GM12874 (cell line): ENCODE measurements at regions not wholly inside any gene's neighbourhood (a gene's known extent, or its start where the extent isn't known, plus 50 kb on each side); places are given as distances from the start of the nearest gene placed in this dataset.

Experiments
- CTCF ChIP-seq: IDR thresholded peaks from 2 replicates; pipeline ENCODE4 v1.5.1; 2011; ENCODE audit warnings: low read depth, mild to moderate bottlenecking, control low read depth, low read length, moderate library complexity; ENCODE audit not compliant: insufficient read depth

- no peak for TF ChIP-seq CTCF
Observed at GRCh38 chr9:86672966-86673365, 274.3 kb downstream of the GAS1 start.

DNA sequence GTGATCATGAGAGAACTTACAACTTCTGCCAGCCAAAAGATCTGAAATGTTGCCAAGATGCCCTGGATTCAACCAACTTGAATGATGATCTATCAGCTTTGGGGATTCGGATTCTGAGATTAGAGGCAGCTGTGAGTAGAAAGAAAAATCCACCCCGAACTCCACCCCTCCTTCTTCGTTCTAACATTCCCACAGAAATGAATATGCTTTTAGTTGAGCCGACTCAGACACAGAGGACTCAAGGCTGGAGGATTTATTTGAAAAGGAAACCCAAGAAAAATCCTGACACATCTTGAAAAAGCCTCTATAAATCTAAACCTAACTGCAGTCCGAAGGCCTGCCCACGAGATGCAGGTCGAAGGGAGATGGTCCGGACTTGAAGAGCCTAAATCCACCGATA, 275.0 kb downstream of the GAS1 start:
- no peak for TF ChIP-seq CTCF

DNA sequence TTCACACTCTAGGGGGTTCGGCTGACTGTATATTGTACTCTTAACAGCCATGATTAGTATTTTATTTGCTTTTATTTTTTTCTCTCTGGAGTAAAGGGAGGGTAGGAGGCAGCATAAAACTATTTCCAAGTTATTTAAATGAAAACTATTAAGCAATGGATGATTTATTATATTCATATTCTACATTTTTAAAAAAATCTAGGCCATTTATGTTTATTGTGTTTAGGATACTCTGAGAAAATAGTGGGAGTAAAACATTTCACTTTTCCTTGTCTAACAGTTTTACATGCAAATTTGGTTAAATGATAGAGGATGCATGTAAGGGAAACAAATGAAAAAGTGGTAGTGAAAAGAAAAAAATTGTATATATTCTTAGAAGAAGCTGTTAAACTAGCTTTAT, 276.3 kb downstream of the GAS1 start:
- no peak for TF ChIP-seq CTCF

- TF ChIP-seq CTCF = no peak
Observed at GRCh38 chr9:86670536-86670935, 276.8 kb downstream of the GAS1 start.

- no peak for TF ChIP-seq CTCF
Observed at GRCh38 chr9:86670076-86670475, 277.2 kb downstream of the GAS1 start.

GRCh38 chr9:86669422-86669821, 277.9 kb downstream of the GAS1 start:
- no peak for TF ChIP-seq CTCF

- no peak for TF ChIP-seq CTCF
Observed at GRCh38 chr9:86668488-86668887, 278.8 kb downstream of the GAS1 start.

DNA sequence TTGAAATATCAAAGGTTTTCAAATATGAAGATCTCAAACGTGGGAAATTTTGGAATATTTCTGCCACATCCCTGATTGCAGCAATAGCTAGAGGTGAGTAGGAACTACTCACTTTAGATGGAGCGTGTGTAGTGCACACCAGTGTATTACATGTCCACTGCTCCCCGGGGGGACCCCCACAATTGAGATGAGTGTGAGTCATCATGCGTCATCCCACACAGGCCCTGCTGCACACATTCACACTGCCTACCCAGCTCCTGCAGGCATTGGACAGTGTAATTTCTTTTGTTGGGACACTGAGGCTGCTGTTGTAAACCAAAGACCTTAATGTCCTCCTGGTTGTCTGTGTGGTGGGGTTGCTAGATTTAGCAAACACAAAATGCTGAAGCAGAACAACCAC, 280.0 kb downstream of the GAS1 start:
- no peak for TF ChIP-seq CTCF
